GM23338 (cell line): ENCODE measurements at regions not wholly inside any gene's neighbourhood (a gene's known extent, or its start where the extent isn't known, plus 50 kb on each side); places are given as distances from the start of the nearest gene placed in this dataset.

Source experiments
- ATAC-seq: fragments of 200-7000 bp; cut with Tn5 transposase; 3 replicates; pipeline ENCODE4 v1.9.1; 2020
- DNase-seq: peaks from one replicate; pipeline ENCODE4 v3.0.0-alpha.2; 2015; ENCODE audit warnings: low spot score
- H2AFZ ChIP-seq: fragments of 200-600 bp; sonication (generic); 2 replicates; pipeline ENCODE4 v1.8.0; 2016; ENCODE audit warnings: antibody characterized with exemption, mild to moderate bottlenecking, moderate library complexity
- H3F3A ChIP-seq: fragments of 200-600 bp; sonication (generic); replicated peaks from 2 replicates; pipeline ENCODE4 v1.8.0; 2017; ENCODE audit warnings: antibody characterized with exemption, mixed run types, low read depth
- H3K27ac ChIP-seq: fragments of 200-600 bp; sonication (generic); 2 replicates; pipeline ENCODE4 v1.6.1; 2016; ENCODE audit warnings: low read depth
- H3K27me3 ChIP-seq: fragments of 200-600 bp; sonication (generic); 2 replicates; pipeline ENCODE4 v1.8.0; 2016; ENCODE audit warnings: mild to moderate bottlenecking, mixed run types, moderate library complexity; ENCODE audit not compliant: insufficient read depth
- H3K36me3 ChIP-seq: fragments of 200-600 bp; sonication (generic); 2 replicates; pipeline ENCODE4 v1.8.0; 2016; ENCODE audit warnings: mild to moderate bottlenecking; ENCODE audit not compliant: insufficient read depth
- H3K4me1 ChIP-seq: fragments of 200-600 bp; sonication (generic); 2 replicates; pipeline ENCODE4 v1.8.0; 2016; ENCODE audit warnings: mild to moderate bottlenecking, moderate library complexity; ENCODE audit not compliant: insufficient read depth
- H3K4me2 ChIP-seq: fragments of 200-600 bp; sonication (generic); 2 replicates; pipeline ENCODE4 v1.7.1; 2017; ENCODE audit warnings: mixed run types
- H3K4me3 ChIP-seq: fragments of 200-600 bp; sonication (generic); 2 replicates; pipeline ENCODE4 v1.6.1; 2016; ENCODE audit warnings: mixed run types
- H3K79me2 ChIP-seq: fragments of 200-600 bp; sonication (generic); replicated peaks from 2 replicates; pipeline ENCODE4 v1.8.0; 2017; ENCODE audit warnings: mild to moderate bottlenecking; ENCODE audit not compliant: insufficient read depth
- H3K9me2 ChIP-seq: fragments of 200-600 bp; sonication (generic); 2 replicates; pipeline ENCODE4 v1.8.0; 2017; ENCODE audit not compliant: insufficient read depth
- H4K20me1 ChIP-seq: fragments of 200-600 bp; sonication (generic); replicated peaks from 2 replicates; pipeline ENCODE4 v1.8.0; 2017; ENCODE audit warnings: mild to moderate bottlenecking; ENCODE audit not compliant: insufficient read depth
- H3K27ac Mint-ChIP-seq: 2 replicates; pipeline ENCODE4 v1.8.0; 2020; ENCODE audit warnings: inconsistent platforms, mild to moderate bottlenecking, moderate library complexity, mixed read lengths
- H3K27me3 Mint-ChIP-seq: 3 replicates; pipeline ENCODE4 v1.8.0; 2022; ENCODE audit warnings: low read depth, mild to moderate bottlenecking, moderate library complexity, mixed read lengths, inconsistent platforms; ENCODE audit not compliant: insufficient read depth, poor library complexity
- H3K36me3 Mint-ChIP-seq: 3 replicates; pipeline ENCODE4 v1.8.0; 2021; ENCODE audit warnings: low read depth, mild to moderate bottlenecking, inconsistent platforms, moderate library complexity, mixed read lengths
- H3K4me1 Mint-ChIP-seq: 3 replicates; pipeline ENCODE4 v1.8.0; 2020; ENCODE audit warnings: mild to moderate bottlenecking, inconsistent platforms, mixed read lengths
- H3K4me3 Mint-ChIP-seq: 3 replicates; pipeline ENCODE4 v1.8.0; 2021; ENCODE audit warnings: moderate library complexity, mild to moderate bottlenecking, inconsistent platforms, mixed read lengths
- H3K9me3 Mint-ChIP-seq: 3 replicates; pipeline ENCODE4 v1.8.0; 2020; ENCODE audit warnings: moderate library complexity, mild to moderate bottlenecking, inconsistent platforms, mixed read lengths
- ETS1 ChIP-seq: IDR thresholded peaks from 2 replicates; pipeline ENCODE4 v1.6.1; 2016; ENCODE audit warnings: antibody characterized with exemption
- EZH2 ChIP-seq: fragments of 200-600 bp; sonication (generic); IDR thresholded peaks from one replicate; pipeline ENCODE4 v1.8.0; 2017; ENCODE audit warnings: antibody characterized with exemption, mild to moderate bottlenecking, low read depth; ENCODE audit not compliant: unreplicated experiment
- JUNB ChIP-seq: IDR thresholded peaks from one replicate; pipeline ENCODE4 v1.6.1; 2016; ENCODE audit warnings: antibody characterized with exemption; ENCODE audit not compliant: unreplicated experiment
- NANOG ChIP-seq: IDR thresholded peaks from 2 replicates; pipeline ENCODE4 v1.6.1; 2016; ENCODE audit warnings: antibody characterized with exemption, borderline replicate concordance
- POLR2AphosphoS5 ChIP-seq: IDR thresholded peaks from 2 replicates; pipeline ENCODE4 v1.6.1; 2016; ENCODE audit warnings: antibody characterized with exemption, low read depth
- STAT1 ChIP-seq: IDR thresholded peaks from one replicate; pipeline ENCODE4 v1.6.1; 2016; ENCODE audit warnings: antibody characterized with exemption; ENCODE audit not compliant: unreplicated experiment
- ZNF331 ChIP-seq: fragments of 250-450 bp; sonication (Bioruptor Pico); IDR thresholded peaks from 2 replicates; pipeline ENCODE4 v1.5.0; 2020; ENCODE audit warnings: low read depth, mild to moderate bottlenecking, moderate library complexity
- TF ChIP-seq, protein P1 (sequence below): IDR thresholded peaks from one replicate; pipeline ENCODE4 v1.6.1; 2018; ENCODE audit warnings: antibody characterized with exemption; ENCODE audit not compliant: unreplicated experiment
- TF ChIP-seq, protein P2 (sequence below), 2 experiments: fragments of 200-600 bp in 1 of 2; sonication (generic) in 1 of 2; conservative IDR thresholded peaks; 2 replicates each; pipeline versions ENCODE4 v1.5.1 to v1.6.1; 2016 to 2017; ENCODE audit warnings: antibody characterized with exemption in 2 of 2, low read depth in 2 of 2, mild to moderate bottlenecking in 2 of 2, moderate library complexity in 1 of 2

DNA sequence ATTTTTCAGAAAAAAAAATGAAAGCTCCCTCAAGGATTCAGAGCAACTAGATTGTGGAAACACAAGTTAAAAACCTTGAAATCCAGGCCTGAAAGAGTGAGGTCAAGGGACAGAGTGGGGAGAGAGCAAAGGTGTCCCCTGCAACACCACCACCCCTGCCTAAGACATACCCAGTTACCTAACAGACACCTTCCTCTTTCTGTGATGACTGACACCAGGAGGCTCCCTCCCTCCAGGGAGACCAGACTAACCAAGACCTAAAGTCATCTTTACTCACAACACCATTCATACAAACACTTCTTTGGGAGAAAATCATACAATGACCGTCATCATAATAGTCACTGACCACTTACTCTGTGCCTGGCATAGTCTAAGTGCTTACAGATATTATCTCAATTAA lies 151.8 kb upstream of the NABP1 start (continued):
- TF ChIP-seq, protein P1, sequence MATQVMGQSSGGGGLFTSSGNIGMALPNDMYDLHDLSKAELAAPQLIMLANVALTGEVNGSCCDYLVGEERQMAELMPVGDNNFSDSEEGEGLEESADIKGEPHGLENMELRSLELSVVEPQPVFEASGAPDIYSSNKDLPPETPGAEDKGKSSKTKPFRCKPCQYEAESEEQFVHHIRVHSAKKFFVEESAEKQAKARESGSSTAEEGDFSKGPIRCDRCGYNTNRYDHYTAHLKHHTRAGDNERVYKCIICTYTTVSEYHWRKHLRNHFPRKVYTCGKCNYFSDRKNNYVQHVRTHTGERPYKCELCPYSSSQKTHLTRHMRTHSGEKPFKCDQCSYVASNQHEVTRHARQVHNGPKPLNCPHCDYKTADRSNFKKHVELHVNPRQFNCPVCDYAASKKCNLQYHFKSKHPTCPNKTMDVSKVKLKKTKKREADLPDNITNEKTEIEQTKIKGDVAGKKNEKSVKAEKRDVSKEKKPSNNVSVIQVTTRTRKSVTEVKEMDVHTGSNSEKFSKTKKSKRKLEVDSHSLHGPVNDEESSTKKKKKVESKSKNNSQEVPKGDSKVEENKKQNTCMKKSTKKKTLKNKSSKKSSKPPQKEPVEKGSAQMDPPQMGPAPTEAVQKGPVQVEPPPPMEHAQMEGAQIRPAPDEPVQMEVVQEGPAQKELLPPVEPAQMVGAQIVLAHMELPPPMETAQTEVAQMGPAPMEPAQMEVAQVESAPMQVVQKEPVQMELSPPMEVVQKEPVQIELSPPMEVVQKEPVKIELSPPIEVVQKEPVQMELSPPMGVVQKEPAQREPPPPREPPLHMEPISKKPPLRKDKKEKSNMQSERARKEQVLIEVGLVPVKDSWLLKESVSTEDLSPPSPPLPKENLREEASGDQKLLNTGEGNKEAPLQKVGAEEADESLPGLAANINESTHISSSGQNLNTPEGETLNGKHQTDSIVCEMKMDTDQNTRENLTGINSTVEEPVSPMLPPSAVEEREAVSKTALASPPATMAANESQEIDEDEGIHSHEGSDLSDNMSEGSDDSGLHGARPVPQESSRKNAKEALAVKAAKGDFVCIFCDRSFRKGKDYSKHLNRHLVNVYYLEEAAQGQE, result no peak
- no peak for TF ChIP-seq ZNF331 (CRISPR knock-in tag)
- TF ChIP-seq POLR2AphosphoS5, result no peak
- TF ChIP-seq STAT1, result no peak
- no peak for TF ChIP-seq JUNB
- TF ChIP-seq, protein P2, sequence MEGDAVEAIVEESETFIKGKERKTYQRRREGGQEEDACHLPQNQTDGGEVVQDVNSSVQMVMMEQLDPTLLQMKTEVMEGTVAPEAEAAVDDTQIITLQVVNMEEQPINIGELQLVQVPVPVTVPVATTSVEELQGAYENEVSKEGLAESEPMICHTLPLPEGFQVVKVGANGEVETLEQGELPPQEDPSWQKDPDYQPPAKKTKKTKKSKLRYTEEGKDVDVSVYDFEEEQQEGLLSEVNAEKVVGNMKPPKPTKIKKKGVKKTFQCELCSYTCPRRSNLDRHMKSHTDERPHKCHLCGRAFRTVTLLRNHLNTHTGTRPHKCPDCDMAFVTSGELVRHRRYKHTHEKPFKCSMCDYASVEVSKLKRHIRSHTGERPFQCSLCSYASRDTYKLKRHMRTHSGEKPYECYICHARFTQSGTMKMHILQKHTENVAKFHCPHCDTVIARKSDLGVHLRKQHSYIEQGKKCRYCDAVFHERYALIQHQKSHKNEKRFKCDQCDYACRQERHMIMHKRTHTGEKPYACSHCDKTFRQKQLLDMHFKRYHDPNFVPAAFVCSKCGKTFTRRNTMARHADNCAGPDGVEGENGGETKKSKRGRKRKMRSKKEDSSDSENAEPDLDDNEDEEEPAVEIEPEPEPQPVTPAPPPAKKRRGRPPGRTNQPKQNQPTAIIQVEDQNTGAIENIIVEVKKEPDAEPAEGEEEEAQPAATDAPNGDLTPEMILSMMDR (conservative IDR thresholded peaks at IDR 0.05; ENCODE audit: low read depth in 2 of 2), result no peak
- no peak for TF ChIP-seq NANOG
- TF ChIP-seq EZH2, result no peak

- Histone ChIP-seq H3K4me1 (no peaks in the 10 kb centered on the region), H3K27ac (no peak overlapping the region), H3K79me2 (no peaks in the 10 kb centered on the region), H3K4me3 (no peak overlapping the region), H4K20me1 (no peaks in the 10 kb centered on the region), H2AFZ (no peak overlapping the region), H3K9me2 (0 out of 2 replicates have a peak, but pooled peaks cover 4% of the 10 kb centered on the region), H3K4me2 (no peak overlapping the region), H3K36me3 (no peaks in the 10 kb centered on the region), H3F3A (no peaks in the 10 kb centered on the region), H3K27me3 (no peaks in the 10 kb centered on the region)
- no peak for DNase-seq
- no peak for ATAC-seq
- Mint-ChIP-seq H3K36me3 (no peaks in the 10 kb centered on the region), H3K4me1 (no peaks in the 10 kb centered on the region), H3K9me3 (no peaks in the 10 kb centered on the region), H3K27me3 (no peaks in the 10 kb centered on the region), H3K27ac (no peak overlapping the region), H3K4me3 (no peak overlapping the region)
- TF ChIP-seq, protein P1, result no peak
- TF ChIP-seq ETS1, result no peak
- no peak for TF ChIP-seq STAT1
- TF ChIP-seq POLR2AphosphoS5, result no peak
Measured at GRCh38 chr2:191526536-191526935, 151.4 kb upstream of the NABP1 start.
